ENCODE measurements at regions not wholly inside any gene's neighbourhood (a gene's known extent, or its start where the extent isn't known, plus 50 kb on each side); places are given as distances from the start of the nearest gene placed in this dataset.

GRCh38 chr13:107585469-107586180 lies 629.7 kb downstream of the LIG4 start (continued):
- TF ChIP-seq ZNF551 (CRISPR knock-in tag; IDR thresholded peaks at IDR 0.05) (no peak), ZNF609 (CRISPR knock-in tag; IDR thresholded peaks at IDR 0.05; ENCODE audit: borderline replicate concordance) (no peak), VEZF1 (CRISPR knock-in tag; IDR thresholded peaks at IDR 0.05) (no peak)

GRCh38 chr13:107582171-107582570 lies 633.2 kb downstream of the LIG4 start:
- WGBS (ENCODE audit: insufficient coverage, low coverage, missing lambda C conversion rate), result 4% methylated on average over 3 of the region's 4 CpGs
- BruUV-seq (replicated peaks), result no TSS peak
- no peak for DNase-seq (ENCODE audit: extremely low read depth in 1 of 4, low spot score in 3 of 4)
- Histone ChIP-seq H3K4me3 (no peak overlapping the region), H3K27me3 (ENCODE audit: control insufficient read depth in 2 of 2, insufficient read depth in 2 of 2, low read length in 2 of 2) (no peaks in the 10 kb centered on the region), H2AFZ (ENCODE audit: low read depth, low read length) (no peak overlapping the region), H3K27ac (ENCODE audit: extremely low read depth, low read depth, low read length) (no peak overlapping the region), H3K79me2 (ENCODE audit: control insufficient read depth, insufficient read depth, low read length) (no peaks in the 10 kb centered on the region), H3K36me3 (ENCODE audit: control insufficient read depth, insufficient read depth, low read length) (no peaks in the 10 kb centered on the region), H3K9ac (ENCODE audit: insufficient read depth in 1 of 2, low read depth in 2 of 2, low read length in 2 of 2) (no peak overlapping the region), H3K4me1 (replicated peaks in 1 of 2; ENCODE audit: control insufficient read depth in 2 of 2, insufficient read depth in 2 of 2, low read length in 2 of 2) (no peaks in the 10 kb centered on the region), H4K20me1 (replicated peaks; ENCODE audit: control insufficient read depth, insufficient read depth, low read length) (no peaks in the 10 kb centered on the region), H3K4me2 (ENCODE audit: insufficient read depth, low read length) (no peak overlapping the region), H3K9me3 (replicated peaks; ENCODE audit: control insufficient read depth, insufficient read depth, low read depth, low read length) (no peaks in the 10 kb centered on the region), H3K9me1 (ENCODE audit: control insufficient read depth, insufficient read depth, low read length) (no peaks in the 10 kb centered on the region)
- CTCF ChIA-PET (ENCODE audit: low intra/inter-chr PET ratio), result no interaction called here
- intact Hi-C loops (cut with micrococcal nuclease), result no loop called here
- in situ Hi-C loops (cut with MboI), result no loop called here
- POLR2A ChIA-PET, result no interaction called here
- no peak for ATAC-seq
- FAIRE-seq, result no peak
- no peak for TF ChIP-seq KLF6 (CRISPR knock-in tag; IDR thresholded peaks at IDR 0.05; ENCODE audit: borderline replicate concordance)
- no peak for TF ChIP-seq MCM2 (IDR thresholded peaks at IDR 0.05; ENCODE audit: low read depth)
- no peak for TF ChIP-seq ZBTB7A (IDR thresholded peaks at IDR 0.05; ENCODE audit: borderline replicate concordance, control insufficient read depth, low read depth, low read length)
- TF ChIP-seq ERF (CRISPR knock-in tag; IDR thresholded peaks at IDR 0.05), result no peak
- TF ChIP-seq ZNF77 (CRISPR knock-in tag; IDR thresholded peaks at IDR 0.05), result no peak
- TF ChIP-seq ZNF79 (CRISPR knock-in tag; IDR thresholded peaks at IDR 0.05; ENCODE audit: low read depth), result no peak
- no peak for TF ChIP-seq CBFB (CRISPR knock-in tag; IDR thresholded peaks at IDR 0.05)
- TF ChIP-seq MED1 (CRISPR knock-in tag; IDR thresholded peaks at IDR 0.05; ENCODE audit: borderline replicate concordance), result no peak
- TF ChIP-seq NFXL1 (CRISPR knock-in tag; IDR thresholded peaks at IDR 0.05), result no peak
- no peak for TF ChIP-seq ZNF324 (CRISPR knock-in tag; IDR thresholded peaks at IDR 0.05)
- no peak for TF ChIP-seq PHF21A (IDR thresholded peaks at IDR 0.05; ENCODE audit: borderline replicate concordance, low read depth)
- TF ChIP-seq PYGO2 (tag; IDR thresholded peaks at IDR 0.05), result no peak

All from K562 (cell line).